NCI-H1092 (cell line): ENCODE measurements at regions not wholly inside any gene's neighbourhood (a gene's known extent, or its start where the extent isn't known, plus 50 kb on each side); places are given as distances from the start of the nearest gene placed in this dataset.

Source experiments
- DNase-seq: peaks from one replicate; lab custom pipeline; 2025; lab: John Stamatoyannopoulos, UW

GRCh38 chr6:165985806-165986299 lies 181.8 kb downstream of the TBXT start:
- DNase-seq: no peak

GRCh38 chr6:165985281-165985805 lies 182.3 kb downstream of the TBXT start:
- DNase-seq: no peak

DNA sequence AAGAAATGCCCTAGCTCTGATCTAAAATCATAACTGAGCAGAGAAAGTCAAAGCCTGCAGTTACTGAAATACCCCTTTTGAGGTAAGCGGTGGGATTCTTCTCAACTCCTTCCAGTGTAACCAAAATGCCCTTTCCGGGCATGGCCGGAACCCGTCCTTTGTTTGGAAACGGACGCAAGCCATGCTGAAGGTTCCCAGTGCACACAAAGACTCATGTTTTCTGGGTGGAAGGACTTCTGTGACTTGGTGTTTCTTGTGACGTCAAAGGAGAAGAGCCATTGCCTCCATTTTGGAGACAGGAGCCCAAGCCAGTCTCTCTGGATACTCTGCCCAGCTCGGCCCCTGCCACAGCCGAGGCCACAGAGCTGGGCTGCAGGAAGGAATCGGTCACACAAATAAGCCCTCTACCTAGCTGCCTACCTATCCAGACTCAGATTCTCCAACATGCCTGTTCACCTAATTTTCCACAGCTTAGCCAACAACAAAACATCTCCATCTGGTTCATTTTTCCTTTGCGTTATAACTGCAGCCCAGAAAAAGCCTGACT lies 182.8 kb downstream of the TBXT start:
- no peak for DNase-seq

GRCh38 chr6:165983112-165984072 lies 184.3 kb downstream of the TBXT start:
- no peak for DNase-seq

DNA sequence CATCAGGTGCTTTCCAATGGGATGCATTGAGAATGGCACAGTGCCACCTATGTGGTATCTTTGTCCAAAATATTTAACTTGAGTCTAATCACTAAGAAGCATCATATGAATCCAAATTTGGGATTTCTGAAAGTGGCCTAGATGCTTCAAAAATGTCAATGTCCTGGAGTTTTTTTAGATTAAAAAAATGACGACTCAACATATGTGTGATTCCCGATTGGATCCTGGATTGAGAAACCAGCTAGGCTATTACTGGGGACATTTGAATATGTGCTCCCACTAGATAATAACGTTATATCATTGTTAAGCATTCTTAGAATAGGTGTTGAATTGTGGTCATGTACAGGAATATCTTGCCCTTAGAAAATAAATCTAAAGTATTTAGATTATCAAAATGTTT lies 189.2 kb downstream of the TBXT start:
- DNase-seq: no peak

DNA sequence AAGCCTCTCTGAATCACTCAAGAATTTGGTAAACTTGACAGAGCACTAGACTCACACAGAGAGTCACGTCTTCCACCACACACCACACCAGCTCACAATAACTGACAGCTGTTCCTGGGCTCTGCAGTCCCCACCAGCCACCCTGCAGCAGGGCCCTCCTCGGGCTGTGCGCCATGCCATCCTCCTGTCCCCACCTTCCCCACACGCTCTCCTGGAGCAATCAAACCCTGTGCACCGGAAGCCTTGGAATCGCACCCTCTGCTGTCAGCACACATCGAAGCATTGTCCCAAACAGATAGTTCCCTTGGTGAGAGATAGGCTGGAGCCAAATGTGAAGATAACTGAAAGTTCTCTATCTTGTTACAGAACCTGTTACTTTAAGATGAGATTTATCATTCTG lies 191.0 kb downstream of the TBXT start:
- DNase-seq: no peak

DNA sequence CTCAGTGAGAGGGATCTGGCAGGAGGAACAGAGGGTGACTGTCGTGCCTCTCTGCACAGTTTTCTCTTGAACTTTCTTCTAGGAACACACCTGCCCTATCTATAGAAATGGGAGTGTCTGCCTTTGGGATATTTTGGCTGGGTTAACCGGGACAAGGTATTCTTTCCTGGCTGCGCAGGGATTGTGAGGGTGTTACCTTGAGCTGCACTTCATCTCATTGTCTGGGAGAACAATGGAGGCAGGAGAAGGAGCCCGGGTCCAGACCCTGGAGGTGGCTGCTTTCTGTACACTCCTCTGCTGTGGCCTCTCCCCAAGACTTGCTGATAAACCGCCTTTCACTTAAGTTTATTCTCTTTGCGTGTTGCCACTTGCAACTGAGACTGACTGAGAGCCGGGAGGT lies 192.8 kb downstream of the TBXT start:
- no peak for DNase-seq

GRCh38 chr6:165973473-165973872 lies 194.2 kb downstream of the TBXT start:
- no peak for DNase-seq

DNA sequence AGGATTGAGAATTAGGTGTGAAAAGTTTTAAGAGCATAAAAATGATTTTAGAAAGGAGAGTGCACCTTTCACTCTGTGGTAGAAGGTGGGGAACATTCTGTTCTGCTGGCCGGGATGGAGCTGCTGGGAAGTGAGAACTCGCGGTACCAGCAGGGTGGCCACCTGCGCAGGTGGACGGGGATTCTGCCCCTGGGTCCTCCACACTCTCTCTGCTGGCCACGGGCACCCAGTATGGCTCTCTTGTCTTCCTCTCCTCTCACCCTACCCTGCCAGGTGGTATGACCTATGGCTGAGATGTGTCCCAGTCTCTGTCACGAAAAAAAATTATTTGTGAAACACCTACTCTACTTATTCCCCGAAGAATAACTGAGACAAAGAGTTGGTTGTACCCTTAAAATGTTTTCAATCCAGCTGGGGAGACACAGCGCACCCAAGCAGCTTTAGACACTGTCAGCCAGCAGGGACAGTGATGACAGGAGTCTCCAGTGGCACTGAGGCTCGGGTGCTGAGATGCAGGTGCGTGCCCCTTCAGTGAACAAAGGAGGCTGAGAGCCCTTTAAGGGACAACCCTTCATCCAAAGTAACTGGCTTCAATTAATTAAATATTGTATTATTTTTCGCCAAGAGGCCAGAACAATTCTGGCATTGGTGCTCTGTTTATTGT lies 195.4 kb downstream of the TBXT start:
- DNase-seq: no peak

DNA sequence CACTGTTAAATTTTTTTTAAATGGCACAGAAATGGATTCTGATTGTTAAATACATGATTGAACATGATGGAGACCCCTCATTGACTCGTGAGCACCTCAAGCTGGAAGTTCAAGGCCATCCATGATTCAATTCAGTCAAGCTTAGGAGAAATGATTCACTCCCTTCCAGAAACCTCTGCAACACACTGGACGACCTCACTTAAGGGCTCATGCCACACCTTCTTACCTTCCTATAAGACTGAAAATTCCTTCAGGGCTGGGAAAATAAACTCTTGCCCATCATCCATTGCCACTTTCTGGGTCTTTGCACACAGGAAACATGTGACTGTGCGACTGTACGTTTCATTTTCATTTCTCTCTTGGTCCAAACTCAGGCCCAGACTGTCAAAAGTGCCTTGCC lies 196.4 kb downstream of the TBXT start:
- no peak for DNase-seq

GRCh38 chr6:165970001-165970400 lies 197.7 kb downstream of the TBXT start:
- DNase-seq: no peak

DNA sequence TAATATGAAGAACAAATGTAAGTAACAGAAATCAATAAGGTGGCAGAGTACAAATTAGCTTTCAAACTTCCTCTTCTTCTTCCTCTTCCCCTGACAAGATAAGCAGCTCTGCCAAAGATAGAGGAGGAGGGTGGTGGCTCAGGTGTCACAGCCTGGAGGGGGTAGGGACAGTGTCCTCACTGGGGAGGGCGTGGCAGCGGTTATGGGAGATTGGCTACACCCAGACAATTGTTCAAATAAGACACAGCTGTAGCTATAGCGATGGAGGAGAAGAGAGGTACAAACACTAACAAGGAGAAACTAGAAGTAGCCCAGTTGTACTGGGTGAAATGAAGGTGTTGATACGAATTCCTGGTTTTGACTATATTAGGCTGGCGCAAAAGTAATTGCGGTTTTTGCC lies 198.5 kb downstream of the TBXT start:
- no peak for DNase-seq

GRCh38 chr6:165968408-165968807 lies 199.2 kb downstream of the TBXT start:
- no peak for DNase-seq

- no peak for DNase-seq
Observed at GRCh38 chr6:165967810-165968407, 199.7 kb downstream of the TBXT start.

GRCh38 chr6:165963750-165964149 lies 203.9 kb downstream of the TBXT start:
- DNase-seq: no peak

DNA sequence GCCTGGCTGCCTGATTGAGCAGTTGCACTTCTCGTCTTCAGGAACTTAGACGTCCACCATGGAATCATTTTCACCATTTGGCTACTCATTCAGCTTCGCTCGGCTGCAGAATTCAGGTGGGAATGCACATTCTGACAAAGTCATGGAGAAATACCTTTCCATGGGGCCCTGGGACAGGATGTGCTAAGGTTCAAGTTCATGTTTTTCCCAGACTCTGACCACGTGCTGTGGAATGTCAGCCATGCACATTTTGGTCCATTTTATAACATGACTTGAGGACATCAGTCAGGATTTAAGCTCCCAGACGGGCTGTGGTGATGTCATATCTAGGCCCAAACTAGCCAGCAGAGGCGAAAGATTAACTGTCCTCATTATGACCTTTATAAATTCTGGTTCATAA lies 205.3 kb downstream of the TBXT start:
- no peak for DNase-seq

- no peak for DNase-seq
Observed at GRCh38 chr6:165961233-165961632, 206.4 kb downstream of the TBXT start.

- DNase-seq: no peak
Observed at GRCh38 chr6:165960695-165961094, 207.0 kb downstream of the TBXT start.

DNA sequence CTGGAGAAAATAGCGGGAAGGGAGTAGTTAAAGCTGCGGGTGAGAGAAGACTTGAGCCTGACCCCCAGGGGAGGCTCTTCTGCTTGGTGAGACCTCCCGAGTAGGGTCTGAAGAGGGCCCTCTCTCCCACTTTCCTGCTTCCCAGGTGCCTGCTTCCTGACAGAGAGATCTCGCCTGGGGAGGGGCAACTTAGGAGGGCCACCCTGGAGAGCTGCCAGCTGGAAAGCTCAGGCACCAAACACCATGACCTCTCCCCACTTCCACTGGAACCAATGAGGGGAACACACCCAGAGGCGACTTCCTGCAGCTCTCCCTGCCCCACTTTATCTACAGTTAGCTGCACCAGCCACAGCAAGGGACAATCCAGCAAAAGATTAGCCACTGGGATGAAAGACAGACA lies 208.0 kb downstream of the TBXT start:
- no peak for DNase-seq

GRCh38 chr6:165956874-165957273 lies 210.8 kb downstream of the TBXT start:
- DNase-seq: no peak

DNA sequence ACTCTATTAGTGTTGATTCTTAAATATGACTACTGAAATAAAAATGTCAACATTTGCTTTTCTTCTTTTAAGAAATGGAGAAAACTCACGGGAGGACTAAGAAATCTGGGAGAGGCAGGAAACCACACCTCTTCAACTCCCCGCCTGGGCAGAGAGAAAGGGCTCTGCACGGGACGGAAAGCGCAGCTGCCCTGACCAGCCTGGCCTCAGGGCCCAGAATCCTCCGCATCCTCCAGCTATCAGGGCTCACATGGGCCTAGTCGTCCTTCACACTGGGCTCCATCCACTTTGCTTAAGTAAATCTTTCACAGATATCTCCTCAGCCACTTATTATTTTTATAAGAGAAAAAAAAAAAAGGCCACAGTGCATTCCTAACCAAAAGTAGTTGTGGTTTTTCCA lies 215.1 kb downstream of the TBXT start:
- DNase-seq: no peak

- DNase-seq: no peak
Observed at GRCh38 chr6:165950316-165950715, 217.3 kb downstream of the TBXT start.
